GM12872 (cell line): ENCODE measurements at regions not wholly inside any gene's neighbourhood (a gene's known extent, or its start where the extent isn't known, plus 50 kb on each side); places are given as distances from the start of the nearest gene placed in this dataset.

Source experiments
- CTCF ChIP-seq: IDR thresholded peaks from 3 replicates; pipeline ENCODE4 v1.5.1; 2011; ENCODE audit warnings: low read depth, mild to moderate bottlenecking, low read length, moderate library complexity; ENCODE audit not compliant: insufficient read depth

DNA sequence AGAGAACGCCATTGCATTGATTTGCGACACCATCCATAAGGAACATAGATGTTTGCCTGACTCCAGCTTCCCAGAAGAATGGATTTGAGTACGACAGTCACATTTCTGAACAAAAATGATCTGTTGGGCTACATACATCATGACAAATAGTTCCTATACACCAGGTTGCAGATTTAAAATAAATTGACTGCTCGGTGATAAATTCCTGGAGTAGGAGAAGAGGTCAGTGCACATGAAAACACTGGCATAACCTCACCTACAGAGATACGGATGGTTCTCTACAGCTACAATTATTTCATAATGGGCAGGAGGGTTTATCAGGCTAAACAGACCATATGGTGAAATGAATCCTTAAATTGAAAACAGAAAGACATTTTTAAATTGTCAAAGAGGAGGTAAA, 316.5 kb upstream of the ADARB2 start:
- no peak for TF ChIP-seq CTCF

DNA sequence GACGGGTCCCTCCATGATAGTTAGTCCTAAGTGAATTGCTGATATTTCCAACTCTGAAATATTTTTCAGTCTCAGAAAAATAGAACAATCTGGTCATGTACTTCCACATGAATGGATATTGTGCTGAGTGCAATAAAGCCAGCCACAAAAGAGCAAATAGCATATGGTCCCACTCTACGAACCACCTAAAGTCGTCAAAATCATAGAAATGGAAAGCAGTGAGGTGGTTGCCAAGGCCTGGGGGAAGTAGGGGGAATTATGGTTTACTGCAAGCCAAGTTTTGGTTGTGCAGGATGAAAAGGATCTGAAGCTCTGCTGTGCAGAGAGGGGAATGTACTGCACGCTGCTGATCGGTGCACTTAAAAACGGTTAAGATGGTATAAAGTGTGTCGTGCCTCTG, 313.8 kb upstream of the ADARB2 start:
- no peak for TF ChIP-seq CTCF

GRCh38 chr10:2049560-2049959, 312.2 kb upstream of the ADARB2 start:
- TF ChIP-seq CTCF, result no peak

DNA sequence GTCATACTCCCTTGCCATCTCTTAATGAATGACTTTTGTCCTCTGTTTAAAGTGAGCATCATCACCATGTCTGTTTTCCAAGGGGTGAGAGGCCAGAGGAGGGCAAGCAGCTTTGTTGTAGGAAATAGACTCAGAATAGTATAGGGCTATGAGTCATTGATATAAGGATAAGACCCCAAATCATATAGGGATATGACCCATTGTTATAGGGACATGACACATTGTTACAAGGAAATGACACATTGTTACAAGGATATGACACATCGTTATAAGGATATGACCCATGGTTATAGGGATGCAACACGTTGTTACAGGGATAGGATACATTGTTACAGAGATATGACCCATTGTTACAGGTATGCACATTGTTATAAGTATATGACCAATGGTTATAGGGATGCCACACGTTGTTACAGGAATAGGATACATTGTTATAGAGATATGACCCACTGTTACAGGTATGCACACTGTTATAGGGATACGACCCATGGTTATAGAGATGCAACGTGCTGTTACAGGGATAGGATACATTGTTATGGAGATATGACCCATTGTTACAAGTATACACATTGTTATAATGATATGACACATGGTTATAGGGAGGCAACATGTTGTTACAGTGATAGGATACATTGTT, 311.1 kb upstream of the ADARB2 start:
- no peak for TF ChIP-seq CTCF

GRCh38 chr10:2047679-2048078, 310.4 kb upstream of the ADARB2 start:
- TF ChIP-seq CTCF, result no peak

DNA sequence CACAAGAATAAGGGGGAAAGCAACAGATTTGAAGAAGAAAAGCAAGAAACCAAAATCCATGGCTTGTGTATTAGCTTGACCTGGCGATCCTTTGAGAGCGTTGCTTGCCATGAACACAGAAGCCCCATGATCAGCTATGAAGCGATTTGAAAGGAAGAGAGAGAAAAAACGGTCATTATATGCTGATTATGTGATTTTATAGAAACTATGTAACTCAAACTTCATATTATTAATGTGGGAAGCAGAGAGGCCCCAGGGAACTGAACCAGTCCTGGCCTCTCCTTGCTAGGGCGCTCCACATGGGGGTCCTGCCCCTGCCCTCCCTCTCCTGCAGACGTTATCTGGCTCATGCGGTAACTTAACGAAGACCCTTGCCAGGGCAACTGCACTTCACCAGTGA, 306.1 kb upstream of the ADARB2 start:
- TF ChIP-seq CTCF, result no peak

- no peak for TF ChIP-seq CTCF
Measured at GRCh38 chr10:2038036-2038435, 300.7 kb upstream of the ADARB2 start.
